GM15510 (cell line): ENCODE measurements at regions not wholly inside any gene's neighbourhood (a gene's known extent, or its start where the extent isn't known, plus 50 kb on each side); places are given as distances from the start of the nearest gene placed in this dataset.

Experiments
- POLR2A ChIP-seq: IDR thresholded peaks from 3 replicates; pipeline ENCODE4 v1.6.1; 2011; ENCODE audit warnings: borderline replicate concordance; ENCODE audit not compliant: insufficient read length; ENCODE audit errors: extremely low read depth

- TF ChIP-seq POLR2A: no peak
Observed at GRCh38 chr12:89877136-89877535, 168.5 kb upstream of the ATP2B1 start.

GRCh38 chr12:89875809-89876208 lies 167.2 kb upstream of the ATP2B1 start:
- no peak for TF ChIP-seq POLR2A

DNA sequence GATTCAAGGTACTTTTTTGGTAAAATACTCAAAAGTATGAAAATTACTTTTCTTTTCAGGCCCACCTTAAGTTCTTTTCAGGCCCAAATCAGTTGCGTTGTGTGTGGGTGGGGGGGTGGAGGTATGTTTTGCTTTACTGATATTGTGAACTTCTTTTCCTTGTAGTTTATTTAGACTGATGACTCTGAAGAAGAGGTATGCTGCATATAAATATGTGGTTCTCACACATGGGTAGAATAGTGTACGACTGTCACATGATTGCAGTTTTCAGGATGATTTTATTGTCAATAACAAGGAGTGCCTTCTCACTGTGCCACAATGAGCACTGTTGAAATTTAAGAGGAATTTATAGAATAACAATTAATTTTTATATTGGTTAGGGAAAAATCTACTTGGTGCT lies 166.6 kb upstream of the ATP2B1 start:
- TF ChIP-seq POLR2A: no peak

GRCh38 chr12:89874146-89874545 lies 165.5 kb upstream of the ATP2B1 start:
- no peak for TF ChIP-seq POLR2A

DNA sequence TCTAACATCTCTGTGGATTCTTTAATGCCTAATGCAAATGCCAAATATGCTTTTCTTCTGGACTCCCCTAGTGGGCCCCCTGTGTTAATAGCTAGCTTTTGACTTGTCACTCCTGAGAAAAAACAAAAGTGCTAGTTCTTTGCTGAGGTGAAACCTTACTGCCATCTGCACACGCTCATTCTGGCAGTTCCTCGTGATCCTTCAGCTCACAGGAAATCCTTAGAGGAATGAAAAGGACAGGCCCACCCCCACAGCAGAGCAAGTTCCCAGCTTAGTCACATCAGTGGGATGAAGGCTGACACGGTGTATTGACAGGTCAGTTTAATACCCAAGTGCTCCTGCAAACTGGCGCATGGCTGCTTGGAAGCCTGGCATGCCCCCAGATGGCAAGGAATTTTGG lies 165.1 kb upstream of the ATP2B1 start:
- no peak for TF ChIP-seq POLR2A

DNA sequence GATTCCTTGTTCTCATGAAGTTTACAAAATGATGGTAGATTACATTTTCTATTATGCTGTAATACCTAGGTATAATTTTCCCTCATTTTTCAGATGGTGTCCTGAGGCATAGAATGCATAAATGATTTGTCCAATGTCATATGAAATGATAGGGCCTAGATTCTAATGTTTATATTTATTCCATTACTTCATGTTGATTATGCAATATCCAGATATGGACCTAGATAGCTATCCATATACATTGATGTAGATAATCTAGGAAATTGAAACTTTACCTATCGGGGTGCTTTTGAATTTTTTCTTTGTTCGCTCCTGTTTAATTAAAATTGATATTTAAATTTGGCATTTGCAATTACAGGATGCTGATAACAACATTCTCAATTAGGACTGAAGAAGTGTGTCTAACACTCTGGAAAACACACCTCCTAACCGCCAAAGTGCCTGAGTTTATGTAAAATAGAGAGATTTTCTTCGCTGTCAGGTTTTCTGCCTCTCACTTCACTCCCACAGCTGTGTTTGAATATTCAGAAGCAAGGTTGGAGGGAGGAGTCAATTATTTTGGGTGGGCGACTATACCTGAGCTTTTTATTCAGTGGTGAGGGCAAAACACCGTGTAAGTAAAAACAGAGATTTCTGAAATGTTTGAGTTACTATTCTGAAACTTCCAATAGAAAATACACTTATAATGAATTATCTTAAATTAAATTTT lies 164.4 kb upstream of the ATP2B1 start:
- no peak for TF ChIP-seq POLR2A

DNA sequence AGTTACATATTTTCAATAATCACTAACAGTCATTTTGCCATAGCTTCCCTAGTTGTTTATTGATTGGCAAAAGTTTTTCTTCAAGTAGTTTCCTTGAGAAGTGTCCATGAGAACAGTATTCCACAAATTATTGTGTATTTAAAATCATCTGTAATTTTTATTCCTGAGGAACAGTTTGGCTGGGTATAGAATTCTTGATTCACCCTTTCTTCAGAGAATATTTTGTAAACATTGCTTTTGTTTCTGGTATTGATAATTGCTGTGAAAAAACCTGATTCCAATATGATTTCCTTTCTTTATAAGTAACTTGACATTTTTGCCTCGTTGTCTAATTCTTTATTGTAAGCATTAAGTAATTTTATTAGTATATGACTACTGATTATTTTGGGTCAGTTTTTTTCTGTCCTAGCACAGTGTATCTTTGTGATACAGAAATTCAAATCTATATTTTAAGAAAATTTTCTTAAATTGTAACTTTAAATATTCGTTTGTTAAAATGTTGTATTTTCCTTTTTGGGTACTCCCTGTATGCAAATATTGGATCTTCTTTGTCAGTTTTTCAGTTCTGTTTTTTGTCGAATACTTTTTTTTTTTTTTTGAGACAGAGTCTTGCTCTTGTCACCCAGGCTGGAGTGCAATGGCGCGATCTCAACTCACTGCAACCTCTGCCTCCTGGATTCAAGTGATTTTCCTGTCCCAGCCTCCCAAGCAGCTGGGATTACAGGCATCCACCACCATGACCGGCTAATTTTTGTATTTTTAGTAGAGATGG lies 162.0 kb upstream of the ATP2B1 start:
- no peak for TF ChIP-seq POLR2A

GRCh38 chr12:89864411-89864810 lies 155.8 kb upstream of the ATP2B1 start:
- no peak for TF ChIP-seq POLR2A

DNA sequence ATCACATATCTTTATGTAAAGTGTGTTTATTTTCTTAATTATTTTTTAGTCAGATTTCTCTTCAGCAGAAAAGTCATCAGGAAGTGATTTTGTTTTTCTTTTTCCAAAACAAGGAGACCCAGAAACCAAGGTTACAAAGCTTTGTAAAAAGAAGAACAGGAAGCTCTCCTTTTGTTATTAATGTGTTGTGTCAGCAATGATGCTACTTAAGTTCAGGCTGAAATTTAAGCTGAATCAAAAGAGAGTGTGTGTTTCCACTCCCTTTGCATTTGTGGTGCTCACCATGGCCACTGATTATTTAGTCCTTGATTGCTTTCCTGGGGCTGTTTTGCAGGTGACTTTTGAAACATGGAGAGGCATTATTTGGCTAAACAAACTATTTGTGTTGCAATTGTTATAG lies 155.3 kb upstream of the ATP2B1 start:
- no peak for TF ChIP-seq POLR2A

GRCh38 chr12:89863493-89863938 lies 154.9 kb upstream of the ATP2B1 start:
- peak; percentile 23 for TF ChIP-seq POLR2A

GRCh38 chr12:89862511-89863445 lies 154.1 kb upstream of the ATP2B1 start:
- peak; percentile 43 for TF ChIP-seq POLR2A

GRCh38 chr12:89861086-89861485 lies 152.4 kb upstream of the ATP2B1 start:
- no peak for TF ChIP-seq POLR2A

- no peak for TF ChIP-seq POLR2A
Observed at GRCh38 chr12:89859508-89860220, 151.0 kb upstream of the ATP2B1 start.

DNA sequence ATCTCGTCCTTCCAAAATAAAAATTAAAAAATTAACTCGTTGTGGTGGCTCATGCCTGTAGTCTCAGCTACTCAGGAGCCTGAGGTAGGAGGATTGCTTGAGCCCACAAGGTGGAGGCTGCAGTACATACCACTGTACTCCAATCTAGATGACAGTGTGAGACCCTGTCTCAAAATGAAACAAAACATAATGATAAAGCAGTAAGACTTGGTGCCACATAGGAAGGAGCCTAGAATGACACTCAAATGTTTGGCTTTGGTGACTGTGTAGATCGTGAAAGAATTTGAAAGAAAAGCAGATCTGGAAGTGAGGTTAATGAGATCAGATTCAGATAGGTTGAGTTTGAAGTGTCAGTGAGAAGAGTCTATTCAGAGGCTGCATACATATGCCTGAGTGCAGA lies 150.1 kb upstream of the ATP2B1 start:
- TF ChIP-seq POLR2A: no peak
